GM21619 (cell line): ENCODE measurements at regions not wholly inside any gene's neighbourhood (a gene's known extent, or its start where the extent isn't known, plus 50 kb on each side); places are given as distances from the start of the nearest gene placed in this dataset.
"Not testable (repeated sequence)": the region's sequence is repeated elsewhere in the genome, so short reads cannot be mapped to it uniquely, and the experiment has no call there.

ENCODE experiments used
- ATAC-seq: cut with Tn5 transposase; IDR thresholded peaks from one replicate; pipeline ENCODE4 v1.9.1; 2021; ENCODE audit not compliant: unreplicated experiment

DNA sequence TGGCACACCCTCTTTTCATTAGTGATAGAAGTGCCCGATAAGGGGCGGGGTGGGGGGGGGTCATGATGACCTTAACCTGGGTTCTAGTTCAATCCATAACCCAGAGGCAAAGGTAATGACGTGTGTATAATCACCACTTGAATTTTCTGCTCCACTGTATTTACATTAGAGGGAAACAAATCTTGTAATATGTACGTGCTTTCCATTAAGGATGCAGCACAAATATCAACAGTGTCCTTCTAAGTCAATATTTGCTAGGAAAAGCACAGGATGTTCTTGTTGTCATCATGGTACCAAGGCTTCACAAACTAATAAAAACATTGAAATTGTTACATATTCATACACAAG, 121.2 kb upstream of the SLC38A2 start:
- ATAC-seq: no peak

DNA sequence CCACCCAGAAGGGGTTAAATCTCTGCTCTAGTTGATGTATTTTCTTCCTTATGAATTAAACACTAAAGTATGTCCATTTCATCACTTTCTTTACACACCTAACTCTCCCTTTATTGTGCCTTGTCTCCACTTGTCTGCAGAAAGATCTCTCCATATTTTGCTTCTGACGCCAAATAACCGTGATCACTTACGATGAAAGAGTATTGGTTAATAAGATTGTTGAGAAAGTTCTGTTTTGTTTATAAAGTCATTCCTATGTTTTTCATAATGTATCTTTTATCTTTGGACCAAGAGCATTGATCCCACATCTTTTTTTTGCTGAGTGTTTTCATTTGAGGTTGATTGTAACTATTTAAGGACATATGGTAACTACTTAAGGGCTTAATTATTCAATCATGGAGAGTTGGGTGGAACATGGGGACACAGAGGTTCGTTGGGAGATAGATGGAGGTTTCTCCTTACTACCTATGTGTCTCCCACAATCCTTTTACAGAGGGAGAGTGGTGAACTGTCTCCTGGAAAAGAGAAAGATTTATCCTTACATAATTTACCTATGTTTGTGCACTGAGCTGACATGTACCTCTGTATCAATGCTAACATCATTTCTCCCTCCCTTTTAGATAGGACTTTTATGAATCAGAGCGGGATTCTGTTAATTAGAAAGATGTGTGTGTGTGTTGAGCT, 120.7 kb upstream of the SLC38A2 start:
- no peak for ATAC-seq

DNA sequence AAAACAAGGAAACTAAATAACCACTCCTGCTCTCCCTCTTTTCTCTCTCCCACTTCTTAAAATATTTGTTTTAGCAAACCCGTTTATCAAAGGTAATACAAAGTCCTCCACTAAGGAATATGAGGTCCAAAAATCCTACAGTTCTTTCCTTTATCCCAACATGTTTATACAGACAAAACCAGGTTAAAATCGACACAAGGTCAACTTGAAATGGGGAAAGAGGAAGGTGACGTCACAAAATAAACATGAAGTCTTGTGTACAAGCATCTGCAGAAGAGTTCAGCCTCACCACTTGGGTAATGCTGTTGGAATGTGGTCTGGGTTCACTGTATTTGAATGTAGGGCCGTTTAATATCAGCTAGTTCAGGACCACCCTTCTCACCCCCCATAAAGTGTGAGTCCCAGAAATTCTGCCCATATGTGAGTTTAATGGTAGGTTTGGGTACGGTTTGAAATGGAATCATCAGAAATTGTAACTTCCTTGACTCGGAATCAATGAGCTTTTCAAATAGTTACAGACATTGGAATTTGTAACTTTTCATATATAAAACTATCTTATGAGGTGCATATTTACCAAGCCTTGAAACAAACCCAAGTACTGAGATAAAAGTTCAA, 120.0 kb upstream of the SLC38A2 start:
- ATAC-seq: no peak

DNA sequence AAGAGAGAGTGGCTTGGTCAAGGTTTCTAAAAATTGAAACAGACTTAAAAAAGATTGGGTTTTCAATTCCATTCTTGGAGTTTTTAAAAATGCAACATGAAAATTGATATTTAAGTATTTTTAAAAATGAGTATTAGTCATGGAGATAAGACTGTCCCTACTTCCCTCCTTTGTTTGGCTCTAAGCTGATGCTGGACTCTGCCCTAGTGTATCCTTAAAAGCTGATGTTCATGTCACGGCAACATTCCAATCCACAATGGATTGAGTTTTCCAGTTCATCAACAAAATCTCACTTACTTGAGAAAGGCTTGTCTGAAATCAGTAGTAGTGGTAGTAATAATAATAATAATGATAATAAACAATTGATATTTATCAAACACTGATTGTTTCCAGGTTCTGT, 119.0 kb upstream of the SLC38A2 start:
- no peak for ATAC-seq

DNA sequence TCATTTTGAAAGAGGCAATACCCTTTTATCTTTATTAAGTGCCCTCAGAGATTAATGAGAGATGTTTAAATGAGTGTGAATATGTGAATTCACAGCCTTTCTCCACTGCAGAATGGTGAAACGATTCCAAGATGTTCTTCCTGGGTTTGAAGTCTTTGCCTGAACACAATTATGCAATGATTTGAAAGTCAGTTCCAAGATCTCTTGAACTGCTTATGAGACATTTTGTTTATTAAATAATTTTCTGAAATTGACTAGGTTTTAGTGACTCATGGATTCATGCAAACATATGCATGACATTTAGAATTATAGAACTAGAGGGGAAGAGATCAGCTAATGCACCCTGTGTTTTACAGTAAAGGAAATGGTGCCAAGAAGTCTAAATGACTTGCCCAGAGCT, 118.1 kb upstream of the SLC38A2 start:
- ATAC-seq: no peak

DNA sequence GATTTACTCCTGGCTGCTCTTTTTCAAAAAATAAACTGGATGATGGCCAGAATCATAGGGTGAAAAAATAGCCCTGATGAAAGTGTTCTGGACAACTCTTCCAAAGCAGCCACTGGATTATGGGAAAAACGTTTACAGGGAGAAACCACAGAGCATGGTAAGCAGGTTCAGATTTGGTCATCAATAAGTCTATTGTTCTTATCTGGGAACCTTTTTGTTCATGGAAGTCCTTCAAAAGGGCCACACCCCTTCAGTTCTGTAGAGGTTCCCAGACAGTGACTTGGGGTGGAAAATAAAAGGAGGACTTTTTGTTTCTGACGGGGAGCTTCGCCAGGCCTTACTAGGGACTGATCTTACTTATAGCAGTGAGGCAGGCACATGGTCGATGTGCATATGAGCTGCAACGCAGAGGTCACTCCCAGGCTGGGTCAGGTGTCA, 117.4 kb upstream of the SLC38A2 start:
- no peak for ATAC-seq

- ATAC-seq: no peak
Measured at GRCh38 chr12:46487567-46488131, 115.1 kb upstream of the SLC38A2 start.

DNA sequence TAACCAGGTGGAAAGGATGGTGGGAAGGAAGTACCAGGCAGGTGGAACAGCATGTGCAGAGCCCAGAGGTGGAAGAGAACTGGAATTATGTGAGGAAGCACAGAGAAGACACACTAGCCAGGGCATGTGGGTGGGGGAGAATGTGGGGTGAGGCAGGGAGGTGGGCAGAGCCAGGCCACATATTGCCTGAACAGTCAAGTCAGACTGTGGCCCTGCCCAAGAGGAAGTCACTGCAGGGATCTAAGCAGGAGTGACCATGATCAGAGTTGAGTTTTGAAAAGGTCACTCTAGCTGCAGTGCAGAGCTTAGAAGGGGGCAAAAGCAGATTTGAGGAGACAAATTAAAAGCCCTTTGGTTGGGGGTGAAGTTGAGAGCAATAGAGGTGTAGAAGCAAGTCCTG, 114.0 kb upstream of the SLC38A2 start:
- no peak for ATAC-seq

GRCh38 chr12:46485853-46486252, 113.3 kb upstream of the SLC38A2 start:
- ATAC-seq: no peak

GRCh38 chr12:46484396-46485061, 112.0 kb upstream of the SLC38A2 start:
- no peak for ATAC-seq

DNA sequence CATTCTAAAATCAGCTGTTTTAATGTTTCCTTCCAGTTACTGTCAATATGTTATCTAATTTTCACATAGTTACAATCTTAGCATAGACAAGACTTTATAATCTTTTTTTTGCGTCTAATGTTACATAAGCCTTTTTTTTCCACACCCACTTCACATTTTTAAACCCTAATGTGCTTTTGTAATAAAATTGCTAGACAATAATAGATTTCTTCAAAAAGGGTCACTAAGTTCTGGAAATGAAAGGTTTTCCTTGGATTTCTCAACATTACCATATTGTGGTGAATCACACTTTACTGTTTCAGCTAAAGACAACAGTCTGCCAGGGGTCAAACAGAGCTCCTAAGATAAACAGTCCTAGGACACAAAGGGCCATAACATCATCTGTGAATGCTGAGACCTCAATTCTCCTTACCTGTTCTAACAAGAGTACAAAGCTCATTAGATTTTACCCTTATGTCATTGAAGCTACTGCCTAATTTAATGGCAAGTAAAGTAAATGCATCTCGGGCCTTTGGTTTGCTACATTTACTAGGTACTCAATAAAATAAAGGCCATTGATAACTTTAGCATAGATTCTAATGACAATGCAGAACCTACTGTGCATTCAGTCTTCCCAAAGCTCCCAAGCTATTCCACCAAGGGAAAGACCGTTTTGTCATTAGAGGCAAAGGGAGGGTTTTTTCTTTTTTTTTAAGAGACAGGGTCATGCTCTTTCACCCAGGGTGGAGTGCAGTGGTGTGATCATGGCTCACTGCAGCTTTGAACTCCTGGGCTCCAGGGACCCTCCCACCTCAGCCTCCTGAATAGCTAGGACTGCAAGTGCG, 111.2 kb upstream of the SLC38A2 start:
- ATAC-seq: no peak

- ATAC-seq: no peak
Measured at GRCh38 chr12:46480724-46481123, 108.2 kb upstream of the SLC38A2 start.

- no peak for ATAC-seq
Measured at GRCh38 chr12:46480316-46480715, 107.7 kb upstream of the SLC38A2 start.

- no peak for ATAC-seq
Measured at GRCh38 chr12:46478123-46478522, 105.5 kb upstream of the SLC38A2 start.

GRCh38 chr12:46477541-46477940, 105.0 kb upstream of the SLC38A2 start:
- no peak for ATAC-seq

- ATAC-seq: no peak
Measured at GRCh38 chr12:46475972-46476645, 103.5 kb upstream of the SLC38A2 start.

DNA sequence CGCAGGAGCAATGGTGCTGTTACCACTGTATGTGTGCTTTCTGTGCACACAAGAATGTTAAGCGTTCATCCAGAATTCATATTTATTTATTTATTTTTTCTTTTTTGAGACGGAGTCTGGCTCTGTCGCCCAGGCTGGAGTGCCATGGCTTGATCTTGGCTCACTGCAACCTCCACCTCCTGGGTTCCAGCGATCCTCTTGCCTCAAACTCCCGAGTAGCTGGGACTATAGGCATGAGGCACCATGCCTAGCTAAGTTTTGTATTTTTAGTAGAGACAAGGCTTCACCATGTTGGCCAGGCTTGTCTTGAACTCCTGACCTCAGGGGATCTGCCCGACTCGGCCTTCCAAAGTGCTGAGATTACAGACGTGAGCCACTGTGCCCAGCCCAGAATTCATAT, 101.8 kb upstream of the SLC38A2 start:
- ATAC-seq: not testable (repeated sequence)

DNA sequence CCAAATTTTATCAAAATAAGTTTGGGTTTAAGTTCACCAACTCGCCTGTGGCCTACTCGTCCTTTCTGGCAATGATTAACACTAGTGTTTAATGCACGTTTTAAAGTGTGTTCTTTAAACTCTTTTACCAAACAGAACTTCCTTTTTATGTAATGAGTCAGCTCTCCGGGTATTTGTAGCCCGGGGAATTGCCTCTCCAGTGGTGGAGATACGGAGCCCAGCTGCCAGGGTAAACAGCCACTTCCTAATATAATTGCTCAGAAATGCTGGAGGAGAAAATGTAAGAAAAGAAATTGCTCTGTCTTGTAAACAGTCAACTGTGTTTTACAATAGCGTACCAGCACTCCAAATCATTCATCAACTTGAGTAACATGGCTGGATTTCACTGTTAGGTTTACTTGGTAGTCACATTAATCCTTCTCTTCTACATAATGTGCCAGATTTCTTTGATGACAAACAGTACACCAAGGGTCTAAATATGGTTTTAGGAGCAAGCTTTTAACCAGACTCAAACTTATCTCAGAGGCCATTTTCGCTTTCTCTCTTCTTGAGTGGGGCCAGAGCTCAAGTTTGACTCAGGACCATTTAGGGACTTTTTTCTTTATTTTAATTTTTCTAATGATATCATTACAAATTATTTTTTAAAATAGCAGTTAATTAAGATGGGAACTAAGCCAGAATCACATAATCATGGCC, 101.2 kb upstream of the SLC38A2 start:
- peak; percentile 84 for ATAC-seq

DNA sequence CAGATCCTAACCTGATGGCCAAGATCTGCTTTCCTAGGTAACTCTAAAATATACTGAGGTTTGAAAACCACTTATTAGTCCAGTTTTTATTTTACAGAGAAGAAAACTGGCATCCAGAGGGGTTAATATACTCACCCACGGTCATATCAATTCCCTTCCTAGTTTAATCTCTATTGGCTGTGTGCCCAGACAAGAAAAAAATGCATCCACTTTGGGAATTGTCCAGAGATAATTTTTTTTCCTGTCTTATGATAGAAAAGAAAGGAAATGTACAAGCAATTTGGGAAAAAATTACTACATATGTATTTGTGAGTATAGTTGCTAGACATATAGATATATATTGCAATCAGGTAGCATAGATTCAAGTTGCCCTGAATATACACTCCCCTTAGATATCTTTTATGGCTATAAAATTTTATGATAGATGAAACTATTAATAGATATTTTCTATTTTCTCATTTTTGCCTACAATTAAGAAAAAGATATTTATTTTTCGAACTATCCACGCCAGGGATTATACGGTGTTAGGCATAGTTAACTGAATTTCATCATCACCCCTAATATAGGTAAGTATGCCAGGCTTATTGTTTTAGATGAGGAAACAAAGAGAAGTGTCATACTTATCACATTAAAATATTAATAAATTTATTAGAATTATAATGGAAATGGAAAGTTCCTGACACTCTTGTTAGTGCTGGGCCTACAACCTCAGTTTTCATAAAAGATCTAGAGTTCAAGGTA, 100.5 kb upstream of the SLC38A2 start:
- no peak for ATAC-seq
